ENCODE measurements at regions not wholly inside any gene's neighbourhood (a gene's known extent, or its start where the extent isn't known, plus 50 kb on each side); places are given as distances from the start of the nearest gene placed in this dataset.

DNA sequence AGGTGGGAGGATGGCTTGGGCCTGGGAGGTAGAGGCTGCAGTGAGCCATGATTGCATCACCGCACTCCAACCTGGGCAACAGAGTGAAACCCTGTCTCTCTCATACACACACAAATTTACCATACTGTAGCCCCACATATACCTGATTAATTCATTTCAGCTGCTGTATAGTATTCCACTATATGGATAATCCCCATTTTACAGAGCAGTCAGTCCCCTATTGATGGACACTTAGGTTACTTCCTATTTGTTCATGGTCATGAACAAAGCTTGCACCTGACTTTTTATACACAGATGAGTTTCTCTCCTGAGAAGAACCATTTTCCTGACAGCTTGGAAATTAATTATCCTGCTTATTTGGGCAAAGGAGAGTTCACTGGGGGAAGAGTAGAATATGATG, 59.2 kb downstream of the EMX2 start:
- H3K4me3 ChIP-seq (replicated peaks in 1 of 2; ENCODE audit: low read depth in 2 of 2, low read length in 2 of 2), result no peak overlapping the region
- TF ChIP-seq, protein P1, sequence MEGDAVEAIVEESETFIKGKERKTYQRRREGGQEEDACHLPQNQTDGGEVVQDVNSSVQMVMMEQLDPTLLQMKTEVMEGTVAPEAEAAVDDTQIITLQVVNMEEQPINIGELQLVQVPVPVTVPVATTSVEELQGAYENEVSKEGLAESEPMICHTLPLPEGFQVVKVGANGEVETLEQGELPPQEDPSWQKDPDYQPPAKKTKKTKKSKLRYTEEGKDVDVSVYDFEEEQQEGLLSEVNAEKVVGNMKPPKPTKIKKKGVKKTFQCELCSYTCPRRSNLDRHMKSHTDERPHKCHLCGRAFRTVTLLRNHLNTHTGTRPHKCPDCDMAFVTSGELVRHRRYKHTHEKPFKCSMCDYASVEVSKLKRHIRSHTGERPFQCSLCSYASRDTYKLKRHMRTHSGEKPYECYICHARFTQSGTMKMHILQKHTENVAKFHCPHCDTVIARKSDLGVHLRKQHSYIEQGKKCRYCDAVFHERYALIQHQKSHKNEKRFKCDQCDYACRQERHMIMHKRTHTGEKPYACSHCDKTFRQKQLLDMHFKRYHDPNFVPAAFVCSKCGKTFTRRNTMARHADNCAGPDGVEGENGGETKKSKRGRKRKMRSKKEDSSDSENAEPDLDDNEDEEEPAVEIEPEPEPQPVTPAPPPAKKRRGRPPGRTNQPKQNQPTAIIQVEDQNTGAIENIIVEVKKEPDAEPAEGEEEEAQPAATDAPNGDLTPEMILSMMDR (IDR thresholded peaks at IDR 0.05; ENCODE audit: low read depth, low read length), result no peak
- no peak for DNase-seq (ENCODE audit: low read depth in 2 of 2)

DNA sequence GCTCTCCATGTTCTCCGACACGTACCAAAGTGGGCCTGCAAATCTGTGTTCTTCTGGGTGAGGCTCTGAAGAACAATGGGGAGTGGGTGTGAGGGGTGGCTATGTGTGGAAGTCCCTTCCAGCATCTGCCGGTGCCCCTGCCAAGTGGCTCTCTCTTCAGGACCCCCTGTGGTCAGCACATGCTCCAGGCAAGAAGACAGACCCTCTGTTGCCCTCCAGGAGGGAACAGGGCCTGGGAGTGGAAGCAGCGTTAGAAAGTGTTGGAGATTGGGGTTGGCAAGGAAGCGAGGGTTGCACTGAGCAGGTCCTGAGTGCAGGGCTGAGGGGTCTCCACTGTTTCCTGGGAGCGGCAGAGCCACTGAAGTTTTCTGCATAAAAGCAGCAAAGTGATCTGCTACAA, 60.5 kb downstream of the EMX2 start:
- TF ChIP-seq, protein P1 (IDR thresholded peaks at IDR 0.05; ENCODE audit: low read depth, low read length), result no peak
- H3K4me3 ChIP-seq (replicated peaks in 1 of 2; ENCODE audit: low read depth in 2 of 2, low read length in 2 of 2), result no peak overlapping the region
- no peak for DNase-seq (ENCODE audit: low read depth in 2 of 2)

DNA sequence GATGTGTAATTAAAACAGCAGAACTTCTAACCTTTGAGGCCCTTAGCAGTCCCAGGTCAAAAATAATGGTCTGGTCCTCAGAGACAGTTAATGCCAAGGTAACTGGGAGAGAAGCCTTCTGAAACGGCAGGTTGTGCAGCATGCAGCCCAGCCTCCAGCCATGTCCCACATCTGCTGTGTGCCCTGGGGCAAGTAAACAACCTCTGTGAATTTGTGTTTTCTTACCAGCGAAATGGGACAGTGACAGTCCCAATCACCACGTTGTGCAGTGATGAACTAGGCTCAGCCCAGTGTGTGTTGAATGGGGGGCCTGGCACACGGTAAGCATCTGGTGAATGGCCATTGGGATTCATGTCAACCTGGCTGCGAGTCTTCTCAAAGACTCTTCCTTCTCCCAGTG, 61.2 kb downstream of the EMX2 start:
- DNase-seq (ENCODE audit: low read depth in 2 of 2), result no peak
- H3K4me3 ChIP-seq (replicated peaks in 1 of 2; ENCODE audit: low read depth in 2 of 2, low read length in 2 of 2), result no peak overlapping the region
- TF ChIP-seq, protein P1 (IDR thresholded peaks at IDR 0.05; ENCODE audit: low read depth, low read length), result no peak

DNA sequence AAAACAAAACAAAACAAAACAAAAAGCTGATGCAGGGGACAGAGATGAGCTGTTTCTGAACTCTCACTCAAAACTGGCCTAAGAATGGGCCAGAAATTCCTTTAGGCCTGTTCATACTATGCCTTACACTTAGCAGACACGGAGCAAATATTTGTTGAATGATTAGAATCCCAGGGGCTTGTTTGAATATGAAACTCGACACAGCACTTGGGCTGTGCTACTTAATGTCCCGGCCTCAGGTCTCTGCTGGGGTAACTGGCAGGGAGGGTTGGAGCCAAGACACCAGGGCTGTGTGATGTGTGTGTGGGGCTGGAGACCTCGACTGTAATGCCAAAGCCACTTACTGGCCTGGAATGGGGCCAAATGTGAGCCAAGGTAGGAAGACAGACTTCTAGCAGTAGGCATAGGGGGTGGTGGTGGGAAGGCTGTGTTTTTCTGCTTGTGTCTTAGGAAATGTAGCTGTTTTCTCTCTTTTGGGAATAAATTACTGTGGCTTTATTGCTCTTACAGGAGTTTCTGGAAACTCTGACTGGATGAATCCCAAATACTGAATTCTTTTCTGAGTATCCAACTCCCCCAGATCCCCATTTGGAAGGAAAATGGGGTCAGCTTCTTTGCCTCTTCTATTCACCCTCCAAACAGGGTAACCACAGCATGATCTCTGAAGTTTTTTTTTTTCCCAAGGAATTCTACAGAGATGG, 66.7 kb downstream of the EMX2 start:
- H3K4me3 ChIP-seq (replicated peaks in 1 of 2; ENCODE audit: low read depth in 2 of 2, low read length in 2 of 2), result no peak overlapping the region
- DNase-seq (ENCODE audit: low read depth in 2 of 2), result peak; percentile 50 to 62
- TF ChIP-seq, protein P1 (IDR thresholded peaks at IDR 0.05; ENCODE audit: low read depth, low read length), result no peak

DNA sequence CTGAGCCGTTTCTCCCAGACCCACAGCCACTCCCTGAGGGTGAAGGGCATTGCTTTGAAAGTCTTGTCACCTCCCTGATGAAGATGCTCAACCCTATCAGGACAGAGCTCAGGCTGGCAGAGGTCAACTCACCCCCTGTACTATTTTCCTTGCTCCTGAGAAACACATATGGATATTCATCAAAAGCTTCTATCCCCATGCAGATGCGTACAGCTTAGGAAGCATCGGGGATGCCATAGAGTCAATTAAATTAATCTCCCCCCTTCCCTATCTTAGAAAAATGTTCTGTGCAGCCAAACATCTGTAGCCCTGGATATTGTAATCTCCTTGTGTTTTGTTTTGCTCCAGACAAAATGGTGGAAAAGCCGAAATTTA, 67.2 kb downstream of the EMX2 start:
- TF ChIP-seq, protein P1 (IDR thresholded peaks at IDR 0.05; ENCODE audit: low read depth, low read length), result no peak
- no peak overlapping the region for H3K4me3 ChIP-seq (replicated peaks in 1 of 2; ENCODE audit: low read depth in 2 of 2, low read length in 2 of 2)
- DNase-seq (ENCODE audit: low read depth in 2 of 2), result no peak

DNA sequence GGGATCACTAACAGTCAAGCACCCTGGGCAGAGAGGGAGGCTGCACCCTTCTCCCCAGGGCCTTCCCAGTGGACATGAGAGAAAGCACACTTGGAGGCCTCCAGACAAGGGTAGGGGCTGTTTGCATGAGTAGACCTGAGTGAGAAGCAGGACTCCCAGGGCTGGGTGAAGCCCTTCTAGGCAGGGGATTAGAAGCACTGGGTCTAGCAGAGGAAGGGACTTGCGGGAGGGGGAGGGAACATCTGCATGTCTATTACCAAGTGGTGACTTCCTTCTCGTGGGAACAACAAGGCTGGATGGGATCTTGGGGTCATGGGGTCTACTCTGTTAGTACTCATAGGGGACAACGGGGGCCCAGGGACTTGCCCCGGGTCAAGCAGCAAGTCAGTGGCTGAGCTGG, 67.8 kb downstream of the EMX2 start:
- TF ChIP-seq, protein P1 (IDR thresholded peaks at IDR 0.05; ENCODE audit: low read depth, low read length), result no peak
- no peak overlapping the region for H3K4me3 ChIP-seq (replicated peaks in 1 of 2; ENCODE audit: low read depth in 2 of 2, low read length in 2 of 2)
- no peak for DNase-seq (ENCODE audit: low read depth in 2 of 2)

DNA sequence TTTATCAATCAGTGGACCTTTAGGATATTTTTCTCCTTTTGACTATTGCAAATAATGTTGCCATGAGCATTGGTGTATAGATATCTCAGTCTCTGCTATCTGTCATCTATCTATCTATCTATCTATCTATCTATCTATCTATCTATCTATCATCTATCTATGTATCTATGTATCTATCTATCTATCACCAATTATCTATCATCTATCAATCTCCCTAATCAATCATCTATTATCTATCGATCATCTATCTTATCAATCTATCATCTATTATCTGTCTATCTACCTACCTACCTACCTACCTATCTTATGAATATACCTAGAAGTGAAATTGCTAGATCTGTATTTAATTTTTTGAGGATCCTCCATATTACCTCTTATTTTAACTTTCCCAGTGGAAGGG, 69.6 kb downstream of the EMX2 start:
- no peak overlapping the region for H3K4me3 ChIP-seq (replicated peaks in 1 of 2; ENCODE audit: low read depth in 2 of 2, low read length in 2 of 2)
- TF ChIP-seq, protein P1 (IDR thresholded peaks at IDR 0.05; ENCODE audit: low read depth, low read length), result no peak

More for the DNA sequence above, 69.6 kb downstream of the EMX2 start:
- DNase-seq (ENCODE audit: low read depth in 2 of 2), result no peak

Measured in cardiac fibroblast (primary cell).